T47D (cell line): ENCODE measurements at regions not wholly inside any gene's neighbourhood (a gene's known extent, or its start where the extent isn't known, plus 50 kb on each side); places are given as distances from the start of the nearest gene placed in this dataset.
"Not testable (repeated sequence)": the region's sequence is repeated elsewhere in the genome, so short reads cannot be mapped to it uniquely, and the experiment has no call there.

Experiments
- DNase-seq, 2 experiments: peaks; one replicate each; pipeline versions ENCODE4 v3.0.0 to v3.0.0-alpha.2; 2011 to 2012; ENCODE audit warnings: low read depth in 1 of 2, low spot score in 1 of 2
- JUND ChIP-seq: IDR thresholded peaks from 2 replicates; pipeline ENCODE4 v1.6.1; 2012; ENCODE audit warnings: low read depth
- in situ Hi-C: cut with HindIII; loops from 2 replicates; pipeline ENCODE4 v1.10.0; 2016; ENCODE audit warnings: low sequenced_read_pairs, low pct_unique_long_range_greater_than_20kb

DNA sequence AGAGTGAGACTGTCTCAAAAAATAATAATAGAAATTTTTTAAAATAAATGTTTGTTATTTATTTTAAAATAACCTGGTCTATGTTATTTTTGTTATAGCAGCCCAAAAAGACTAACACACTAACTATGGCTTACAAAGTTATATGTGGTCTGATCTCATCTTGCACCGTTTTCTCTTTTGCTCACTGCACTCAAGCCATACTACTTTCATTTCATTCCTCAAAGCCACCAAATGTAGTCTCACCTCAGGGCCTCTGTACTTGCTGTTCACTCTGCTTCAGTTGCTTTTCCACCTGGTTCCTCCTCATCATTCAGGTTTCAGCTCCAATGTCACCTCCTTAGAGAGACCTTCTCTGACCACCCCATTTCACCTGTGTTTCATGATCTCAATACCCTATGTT lies 55.2 kb upstream of the MDM1 start:
- no peak for DNase-seq
- in situ Hi-C loops, result no loop called here
- TF ChIP-seq JUND, result no peak

DNA sequence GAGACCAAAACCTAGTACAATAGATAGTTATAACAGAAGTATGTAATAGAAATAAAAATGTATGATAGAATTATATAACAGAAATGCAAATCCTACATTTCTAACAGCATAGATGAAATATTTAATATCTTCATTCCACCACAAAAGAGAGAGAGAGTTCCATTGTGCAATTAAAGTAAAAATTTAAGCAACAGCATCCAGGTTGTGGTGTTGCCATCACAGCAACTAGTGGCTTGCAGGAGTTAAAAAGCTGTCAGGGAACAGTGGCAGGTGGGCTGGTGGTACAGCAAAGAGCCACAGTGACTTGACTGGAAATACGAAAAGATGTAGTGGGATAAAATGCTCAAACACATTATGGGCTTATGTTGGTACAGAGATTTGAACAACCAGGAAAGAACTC lies 57.1 kb upstream of the MDM1 start:
- no peak for DNase-seq
- in situ Hi-C loops, result no loop called here
- TF ChIP-seq JUND, result no peak

DNA sequence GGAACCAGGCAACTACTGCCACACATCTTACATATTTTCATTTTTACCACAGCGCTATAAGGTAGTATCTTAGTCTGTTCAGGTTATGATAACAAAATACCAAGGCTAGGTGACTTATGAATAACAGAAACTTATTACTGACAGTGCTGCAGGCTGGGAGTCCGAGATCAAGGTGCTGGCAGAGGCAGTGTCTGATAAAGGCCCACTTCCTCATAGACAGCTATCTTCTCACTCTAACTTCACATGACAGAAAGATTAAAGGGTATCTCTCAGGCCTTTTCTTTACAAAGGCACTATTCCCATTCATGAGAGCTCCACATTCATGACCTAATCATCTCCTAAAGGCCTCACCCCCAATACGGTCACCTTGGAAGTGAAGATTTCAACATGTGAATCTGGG lies 59.8 kb upstream of the MDM1 start:
- no peak for TF ChIP-seq JUND
- DNase-seq, result no peak
- in situ Hi-C loops, result no loop called here

DNA sequence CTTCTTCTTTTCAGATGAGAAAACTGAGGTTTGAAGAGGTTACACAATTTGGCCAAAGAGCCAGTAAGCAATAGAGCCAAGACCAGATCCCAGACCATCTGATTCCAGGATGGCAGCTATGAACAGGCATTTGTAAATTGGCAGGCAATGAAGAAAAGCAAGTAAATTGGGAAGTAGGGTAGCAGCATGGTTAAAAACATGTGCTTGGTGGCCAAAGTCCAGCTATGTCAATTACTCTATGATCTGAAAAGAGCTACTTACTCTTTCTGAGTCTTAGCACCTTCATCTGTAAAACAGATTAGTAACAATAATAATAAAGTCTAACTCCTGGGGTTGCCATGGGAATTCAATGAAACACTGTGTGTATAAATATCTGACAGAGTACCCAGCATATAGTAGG lies 60.2 kb upstream of the MDM1 start:
- in situ Hi-C loops, result no loop called here
- no peak for DNase-seq

DNA sequence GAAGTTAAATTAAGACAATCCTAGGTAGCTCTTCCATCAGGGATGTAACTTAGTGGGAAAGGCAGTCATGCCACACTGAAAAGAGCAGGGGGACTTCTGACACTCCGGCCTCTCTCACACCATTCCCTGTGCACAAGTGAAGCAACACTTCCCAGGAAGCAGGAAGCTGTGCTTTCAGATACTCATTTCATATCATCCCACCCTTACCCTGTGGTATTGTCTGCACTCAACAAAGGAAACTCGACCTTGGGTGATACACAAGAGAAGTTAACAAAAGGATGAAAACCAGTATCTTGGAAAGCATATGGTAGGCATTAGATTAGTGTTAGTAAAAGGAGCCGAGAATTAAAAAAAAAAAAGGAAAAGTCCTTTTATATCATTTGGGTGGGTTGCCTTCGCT lies 61.3 kb upstream of the MDM1 start:
- in situ Hi-C loops, result no loop called here
- no peak for DNase-seq
- no peak for TF ChIP-seq JUND

More for the DNA sequence above, 60.2 kb upstream of the MDM1 start:
- no peak for TF ChIP-seq JUND

DNA sequence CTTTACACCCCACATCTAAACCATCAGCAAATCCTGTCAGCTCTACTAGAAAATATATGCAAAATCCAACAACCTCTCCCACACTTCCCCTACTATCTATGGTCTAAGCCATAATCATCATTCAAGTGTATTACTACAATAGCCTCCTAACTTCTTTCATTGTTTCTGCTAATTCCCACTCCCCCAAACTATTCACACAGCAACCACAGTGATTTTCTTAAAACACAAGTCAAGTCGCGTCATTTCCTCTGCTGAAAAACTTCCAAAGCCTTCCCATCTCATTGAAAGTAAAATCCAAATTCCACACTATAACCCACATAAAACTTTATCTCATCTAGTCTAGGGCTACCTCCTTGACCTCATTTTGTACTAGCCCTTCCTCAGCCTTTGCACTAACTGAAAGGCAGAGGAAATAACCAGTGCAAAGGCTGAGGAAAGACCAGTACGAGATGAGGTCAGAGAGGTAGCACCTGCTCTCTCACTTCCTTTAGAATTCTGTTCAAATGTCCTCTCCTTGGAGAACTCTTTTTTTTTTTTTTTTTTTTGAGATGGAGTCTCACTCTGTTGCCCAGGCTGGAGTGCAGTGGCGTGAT lies 65.5 kb upstream of the MDM1 start:
- no peak for DNase-seq
- in situ Hi-C loops, result no loop called here
- no peak for TF ChIP-seq JUND

DNA sequence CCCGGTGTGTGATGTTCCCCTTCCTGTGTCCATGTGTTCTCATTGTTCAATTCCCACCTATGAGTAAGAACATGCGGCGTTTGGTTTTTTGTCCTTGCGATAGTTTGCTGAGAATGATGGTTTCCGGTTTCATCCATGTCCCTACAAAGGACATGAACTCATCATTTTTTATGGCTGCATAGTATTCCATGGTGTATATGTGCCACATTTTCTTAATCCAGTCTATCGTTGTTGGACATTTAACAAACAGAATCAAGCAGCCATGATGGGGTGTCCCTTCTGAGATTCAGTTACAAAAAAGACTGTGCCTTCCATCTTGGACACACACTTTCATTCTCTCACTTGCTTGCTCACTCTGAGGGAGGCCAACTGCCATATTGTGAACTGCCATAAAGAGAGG lies 66.5 kb upstream of the MDM1 start:
- in situ Hi-C loops, DNase-seq: not testable (repeated sequence)

DNA sequence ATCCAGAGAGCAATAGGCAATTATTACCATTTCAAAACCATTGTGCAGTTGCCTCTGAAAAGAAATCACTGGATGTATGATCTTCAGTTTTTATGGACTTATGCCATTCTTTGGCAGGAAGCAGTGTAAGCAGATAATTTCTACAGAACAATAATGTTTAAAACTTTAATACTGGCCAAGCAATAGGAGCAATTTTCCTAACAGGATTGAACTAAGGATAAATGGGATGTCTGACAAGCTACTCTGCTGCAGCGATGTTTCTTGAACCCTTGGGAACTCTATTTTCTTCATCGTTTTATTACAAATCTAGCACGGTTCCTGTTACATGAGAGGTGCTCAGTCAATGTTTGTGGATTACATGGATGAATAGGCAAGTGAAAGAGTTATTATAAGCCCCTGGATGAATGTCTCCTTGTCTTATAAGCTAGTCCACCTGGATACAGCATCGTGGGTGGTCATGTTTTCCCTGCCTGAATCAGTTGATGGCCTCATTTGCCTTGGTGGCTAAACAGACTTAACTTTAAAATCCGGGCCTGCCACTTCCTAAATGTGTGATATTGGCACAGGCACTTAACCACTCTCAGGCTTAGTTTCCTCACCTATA lies 68.2 kb upstream of the MDM1 start:
- no peak for DNase-seq
- in situ Hi-C loops, result no loop called here
- TF ChIP-seq JUND, result no peak

DNA sequence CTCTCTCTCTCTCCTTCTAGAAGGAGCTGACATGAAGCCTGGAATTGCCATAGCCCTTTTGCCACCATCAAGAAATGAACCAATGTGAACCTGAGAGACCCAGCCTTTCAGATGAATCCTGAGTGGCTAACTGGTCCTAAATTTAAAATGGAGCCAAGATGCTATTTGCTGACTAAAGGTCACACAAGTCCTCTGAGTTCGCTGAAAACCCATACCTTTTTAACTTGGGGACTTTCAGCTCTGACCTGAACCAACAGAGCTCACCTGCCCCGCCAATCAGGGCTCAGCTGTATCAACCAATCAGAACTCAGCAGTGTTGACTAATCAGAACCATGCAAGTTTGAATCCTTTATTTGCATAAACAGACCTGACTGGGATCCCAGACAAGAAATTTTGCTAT lies 70.3 kb upstream of the MDM1 start:
- no peak for DNase-seq
- in situ Hi-C loops, result no loop called here
- no peak for TF ChIP-seq JUND

DNA sequence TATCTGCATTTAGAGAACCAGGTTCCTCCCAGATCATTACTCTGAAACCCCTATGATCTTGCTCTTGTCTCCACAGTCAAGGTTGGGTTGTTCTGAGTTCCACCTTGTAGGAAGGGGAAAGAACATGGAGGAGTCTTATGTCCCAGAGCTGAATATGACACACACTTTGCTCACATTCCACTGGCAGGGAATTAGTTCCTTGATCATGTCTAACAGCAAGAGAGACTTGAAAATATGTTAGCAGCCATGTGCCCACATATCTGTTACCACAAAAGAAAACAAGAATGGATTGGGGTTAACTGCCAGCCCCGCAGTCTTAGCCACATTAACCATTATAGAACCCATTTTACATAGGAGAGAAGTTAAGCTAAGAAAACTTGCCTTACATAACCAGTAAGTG lies 71.1 kb upstream of the MDM1 start:
- DNase-seq, result no peak

DNA sequence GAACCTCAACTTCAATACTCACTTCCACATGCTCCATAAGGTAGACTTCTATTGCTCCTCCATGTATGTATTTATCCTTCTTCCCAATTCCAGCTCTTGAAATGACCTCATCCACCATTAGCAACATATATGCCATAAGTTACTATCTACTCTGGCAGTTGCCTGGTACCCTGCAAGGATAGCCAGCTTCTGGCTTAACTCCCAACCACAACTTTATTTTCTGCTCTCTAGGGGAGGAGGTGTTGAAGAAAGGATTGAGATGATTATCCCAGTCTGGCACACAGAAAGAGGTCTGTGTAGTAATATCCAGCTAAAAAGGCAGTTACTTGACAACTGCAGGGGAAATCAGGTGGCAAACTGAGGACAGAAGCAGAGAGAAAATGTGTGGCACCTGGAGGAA lies 71.5 kb upstream of the MDM1 start:
- no peak for TF ChIP-seq JUND
- in situ Hi-C loops, result no loop called here
- peak in 1 of 2 experiments; percentile 32 for DNase-seq

More for the DNA sequence above, 71.1 kb upstream of the MDM1 start:
- in situ Hi-C loops, result no loop called here
- no peak for TF ChIP-seq JUND

DNA sequence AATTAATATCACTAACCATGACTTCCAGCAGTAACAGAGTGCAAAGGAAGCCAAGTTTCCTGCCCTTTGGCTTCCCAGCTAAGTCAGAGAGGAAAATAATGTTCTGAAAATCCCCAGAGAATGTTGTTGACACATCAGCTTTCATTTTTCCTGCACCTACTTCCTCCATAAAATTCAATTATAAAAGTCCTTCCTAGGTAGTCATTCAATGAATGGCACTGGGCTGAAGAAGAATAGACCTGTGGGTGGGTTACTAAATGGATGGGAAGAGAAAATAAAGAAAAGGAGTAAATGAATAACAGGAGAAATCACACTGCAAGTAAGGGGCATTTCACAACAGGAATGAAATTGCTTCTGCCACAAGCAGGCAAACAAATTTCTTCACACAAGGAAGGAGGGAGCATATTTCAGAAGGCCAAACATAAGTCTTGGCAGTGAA lies 73.2 kb upstream of the MDM1 start:
- in situ Hi-C loops, result no loop called here
- DNase-seq, result no peak
- TF ChIP-seq JUND, result no peak

DNA sequence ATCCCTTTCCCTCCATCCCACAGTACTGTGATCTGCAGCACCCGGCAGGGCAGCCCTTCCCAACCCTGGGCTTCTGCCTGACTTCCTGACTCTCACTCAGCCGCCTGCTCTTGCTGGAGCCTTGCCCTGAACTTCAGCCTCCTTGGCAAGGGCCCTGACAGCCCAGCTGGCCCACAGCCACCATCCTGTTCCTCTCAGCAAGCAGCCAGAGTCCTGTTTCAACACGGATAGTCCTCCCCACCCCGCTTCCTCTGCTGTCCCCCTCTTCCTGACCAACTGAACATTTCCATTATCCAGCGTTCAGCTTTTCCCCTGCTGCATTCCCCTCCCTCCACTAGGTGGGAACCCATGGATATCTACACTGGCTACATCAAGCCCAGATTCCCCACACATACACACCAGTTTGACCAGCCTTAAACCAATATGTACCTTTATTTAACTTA lies 74.0 kb upstream of the MDM1 start:
- peak; percentile 22 to 84 for DNase-seq
- in situ Hi-C loops, result no loop called here
- TF ChIP-seq JUND, result no peak

DNA sequence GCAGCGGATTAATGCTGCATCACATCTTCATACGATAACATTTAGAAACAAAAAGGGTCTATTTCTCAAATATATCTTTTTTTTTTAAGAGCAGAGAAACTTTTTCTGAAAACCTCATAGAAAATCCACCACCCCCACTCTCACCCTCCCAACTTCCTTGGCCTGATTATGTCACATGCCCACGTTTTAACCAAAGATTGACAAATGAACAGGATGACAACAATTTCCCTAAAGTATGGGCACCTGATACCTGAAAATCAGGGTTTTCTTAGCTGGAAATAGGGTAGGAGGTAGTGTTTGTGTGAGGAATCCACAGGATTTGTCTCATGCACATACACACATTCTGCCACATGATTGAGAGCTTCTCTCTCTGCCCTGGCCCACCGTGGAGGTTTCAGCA lies 74.7 kb upstream of the MDM1 start:
- no peak for TF ChIP-seq JUND
- DNase-seq, result no peak
- in situ Hi-C loops, result no loop called here
